HL-60/S4 treated with phorbol 12-myristate 13-acetate at 8.2 ng/mL for 4 days and 3 days (cell line): ENCODE measurements at regions not wholly inside any gene's neighbourhood (a gene's known extent, or its start where the extent isn't known, plus 50 kb on each side); places are given as distances from the start of the nearest gene placed in this dataset.
"Not testable (repeated sequence)": the region's sequence is repeated elsewhere in the genome, so short reads cannot be mapped to it uniquely, and the experiment has no call there.

Source experiments
- in situ Hi-C: fragments of 300-500 bp; cut with MboI; formaldehyde crosslinking; loops from 2 replicates; pipeline ENCODE4 v1.15.0; 2022; ENCODE audit warnings: low sequenced_read_pairs

- in situ Hi-C loops: not testable (repeated sequence)
These were observed 54.4 kb upstream of the MUCL1 start for GRCh38 chr12:54799966-54800365.

DNA sequence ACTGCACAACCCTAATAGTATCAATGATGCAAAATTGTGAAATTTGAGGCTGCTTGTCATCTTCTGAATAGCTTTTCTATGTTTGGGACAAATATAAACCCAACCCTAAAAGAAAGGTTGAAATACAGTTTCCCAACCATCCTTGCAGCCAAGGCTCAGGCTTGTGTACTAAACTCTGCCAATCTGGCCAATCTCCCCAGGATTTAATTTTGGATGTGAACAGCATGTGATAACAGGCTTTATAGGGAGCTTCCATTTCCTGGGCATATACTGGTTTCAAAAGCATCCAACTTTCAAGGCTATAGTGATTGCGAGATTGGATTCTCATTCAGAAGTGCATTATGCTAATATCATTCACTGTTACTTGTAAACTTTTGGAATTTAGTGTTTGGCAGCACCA lies 55.7 kb upstream of the MUCL1 start:
- in situ Hi-C loops: no loop called here

DNA sequence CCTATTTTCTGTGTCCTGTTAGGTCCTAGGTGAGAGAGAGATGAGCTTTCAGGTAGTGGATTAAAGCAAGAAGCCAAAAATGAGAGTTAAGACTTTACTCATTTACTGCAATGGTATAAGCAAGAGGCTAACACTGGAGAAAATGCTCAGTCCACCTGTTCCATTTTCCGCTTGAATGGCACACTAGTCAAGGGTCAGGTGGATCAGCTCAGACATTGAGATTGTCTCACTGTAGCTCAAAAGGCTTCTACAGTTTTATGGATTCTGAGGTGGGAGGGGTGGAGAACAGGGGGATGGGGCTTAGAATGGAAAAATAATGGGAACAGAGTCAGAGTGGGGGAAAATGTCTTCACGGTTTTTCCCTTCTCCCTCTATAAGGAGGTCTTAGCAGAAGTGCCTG lies 57.3 kb upstream of the MUCL1 start:
- in situ Hi-C loops: no loop called here

DNA sequence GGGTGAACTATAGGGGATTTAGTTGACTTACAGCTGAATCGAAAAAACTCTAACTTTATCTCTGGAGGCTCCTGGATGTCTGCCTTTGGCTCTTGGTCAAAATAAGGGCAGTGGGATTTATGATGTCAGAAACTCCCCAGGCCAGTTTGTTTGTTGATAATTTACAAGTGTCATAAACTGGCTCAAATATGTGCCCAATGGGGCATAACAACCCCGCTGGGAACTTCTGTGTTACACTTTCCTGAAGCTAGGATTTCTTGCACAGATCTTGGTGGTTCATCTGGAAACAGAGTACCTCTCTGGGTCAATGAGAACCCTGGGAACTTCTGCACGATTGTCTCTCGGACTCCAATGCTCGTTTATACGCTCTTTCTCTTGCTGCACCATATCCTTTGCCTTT lies 58.7 kb upstream of the MUCL1 start:
- in situ Hi-C loops: no loop called here

GRCh38 chr12:54786081-54786480 lies 68.2 kb upstream of the MUCL1 start:
- in situ Hi-C loops: no loop called here

GRCh38 chr12:54784115-54784514 lies 70.2 kb upstream of the MUCL1 start:
- in situ Hi-C loops: no loop called here

- in situ Hi-C loops: not testable (repeated sequence)
These were observed 77.3 kb upstream of the MUCL1 start for GRCh38 chr12:54777031-54777430.

DNA sequence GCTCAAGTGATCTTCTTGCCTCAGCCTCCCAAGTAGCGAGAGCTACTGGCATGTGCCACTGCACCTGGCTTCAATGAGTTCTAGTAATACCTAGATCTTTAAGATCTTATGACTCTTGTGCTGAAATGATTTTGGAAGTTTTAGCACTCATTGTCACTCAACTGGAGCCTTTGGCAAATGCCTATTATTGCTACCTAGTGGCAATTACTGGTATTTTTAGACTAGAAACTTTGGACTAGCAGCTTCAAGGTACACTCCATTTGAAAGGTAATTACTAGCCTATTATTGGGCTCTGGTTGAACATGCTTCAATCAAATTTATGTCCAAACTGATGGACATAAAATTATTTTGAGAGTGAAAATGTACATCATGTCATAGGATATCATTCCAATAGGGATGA lies 80.7 kb upstream of the MUCL1 start:
- in situ Hi-C loops: no loop called here

GRCh38 chr12:54765652-54766051 lies 88.7 kb upstream of the MUCL1 start:
- in situ Hi-C loops: no loop called here

DNA sequence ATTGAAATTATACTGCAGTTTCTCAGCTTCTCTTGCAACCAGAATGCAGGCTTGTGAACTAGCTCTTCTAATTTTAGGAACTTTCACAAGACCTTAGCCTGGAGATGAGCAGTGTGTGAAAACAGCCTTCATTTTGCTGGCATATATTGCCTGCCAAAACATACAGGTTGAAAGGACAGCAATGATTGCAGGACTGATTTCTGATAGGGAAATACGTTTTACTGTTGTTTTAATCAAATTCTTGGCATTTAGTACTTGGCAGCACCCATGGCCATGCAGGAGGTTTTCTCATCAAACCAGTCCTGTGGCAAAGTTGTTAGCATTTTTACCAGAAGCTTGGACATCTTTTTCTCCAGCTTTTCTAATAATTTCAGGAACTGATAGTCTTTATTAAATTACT lies 91.9 kb upstream of the MUCL1 start:
- in situ Hi-C loops: no loop called here

- in situ Hi-C loops: no loop called here
These were observed 94.6 kb upstream of the MUCL1 start for GRCh38 chr12:54759751-54760150.

GRCh38 chr12:54751493-54751892 lies 102.8 kb upstream of the MUCL1 start:
- in situ Hi-C loops: no loop called here

DNA sequence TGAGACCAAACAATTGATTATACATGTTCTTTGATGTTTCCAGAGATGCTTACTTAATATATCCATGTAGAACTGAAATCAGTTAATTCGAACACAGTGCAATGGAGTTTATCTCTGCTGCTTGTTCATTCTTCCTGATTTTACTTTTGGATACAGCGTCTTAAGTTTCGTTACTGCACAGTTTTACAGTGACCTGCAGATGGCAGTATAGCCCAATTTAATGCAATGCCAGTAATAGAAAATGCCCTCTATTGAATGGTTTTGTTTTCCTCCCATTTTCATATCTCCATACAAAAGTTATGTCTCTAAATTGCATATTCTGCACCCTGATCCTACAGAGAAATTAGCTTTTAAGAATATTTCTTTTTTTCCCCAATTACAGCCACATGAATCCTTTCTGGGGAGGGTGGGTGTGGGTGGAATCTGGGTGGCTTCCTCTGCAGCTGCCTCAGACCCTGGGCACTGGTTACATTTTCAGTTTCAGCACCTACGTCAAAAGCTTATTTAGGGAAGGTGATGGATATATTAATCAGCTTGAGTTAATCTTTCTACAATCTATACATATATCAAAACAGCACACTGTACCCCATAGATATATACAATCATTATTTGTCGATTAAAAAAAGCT lies 101.1 kb upstream of the DCD start:
- in situ Hi-C loops: loop anchor here (25.0 kb wide), 1 partner anchor 213 kb away; no protein-coding TSS in a partner anchor

DNA sequence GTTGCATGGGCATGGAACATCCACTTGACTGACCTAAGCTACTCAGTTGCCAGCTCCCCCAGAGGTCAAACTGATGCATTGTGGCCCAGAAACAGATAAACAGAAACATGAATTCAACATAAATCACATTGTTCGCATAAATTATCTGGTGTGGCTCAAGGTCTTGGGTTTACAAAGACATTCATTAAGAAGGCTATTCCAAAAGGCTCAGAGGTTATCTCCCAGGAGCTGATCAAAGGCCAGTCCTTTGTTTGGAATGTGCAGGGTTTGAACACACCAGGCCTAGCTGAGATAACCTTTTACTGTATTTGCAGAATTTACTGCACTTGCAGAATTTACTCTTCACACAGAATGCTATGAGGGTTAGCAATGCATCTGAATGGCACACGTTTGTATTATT lies 96.4 kb upstream of the DCD start:
- in situ Hi-C loops: loop anchor here (25.0 kb wide), 1 partner anchor 218 kb away; no protein-coding TSS in a partner anchor

- in situ Hi-C loops: loop anchor here (25.0 kb wide), 1 partner anchor 221 kb away; no protein-coding TSS in a partner anchor
These were observed 92.7 kb upstream of the DCD start for GRCh38 chr12:54740882-54741281.

DNA sequence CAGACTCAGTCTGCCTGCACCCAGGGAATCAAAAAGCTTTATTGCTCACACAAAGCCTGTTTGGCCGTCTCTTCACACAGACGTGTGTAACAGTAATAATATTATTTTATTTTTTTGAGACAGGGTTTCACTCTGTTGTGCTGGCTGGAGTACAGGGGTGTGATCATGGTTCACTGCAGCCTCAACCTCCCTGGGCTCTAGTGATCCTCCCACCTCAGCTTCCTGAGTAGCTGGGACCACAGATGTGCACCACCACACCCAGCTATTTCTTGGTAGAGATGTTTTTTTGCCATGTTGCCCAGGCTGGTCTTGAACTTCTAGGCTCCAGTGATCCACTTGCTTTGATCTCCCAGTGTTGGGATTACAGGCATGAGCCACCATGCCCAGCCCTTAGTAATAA lies 88.4 kb upstream of the DCD start:
- in situ Hi-C loops: loop anchor here (25.0 kb wide), 1 partner anchor 226 kb away; no protein-coding TSS in a partner anchor

GRCh38 chr12:54734196-54734950 lies 86.2 kb upstream of the DCD start:
- in situ Hi-C loops: loop anchor here (25.0 kb wide), 1 partner anchor 228 kb away; no protein-coding TSS in a partner anchor

- in situ Hi-C loops: loop anchor here (10.0 to 25.0 kb wide), 2 partner anchors 237 to 349 kb away; no protein-coding TSS in a partner anchor
These were observed 77.2 kb upstream of the DCD start for GRCh38 chr12:54725233-54725843.

DNA sequence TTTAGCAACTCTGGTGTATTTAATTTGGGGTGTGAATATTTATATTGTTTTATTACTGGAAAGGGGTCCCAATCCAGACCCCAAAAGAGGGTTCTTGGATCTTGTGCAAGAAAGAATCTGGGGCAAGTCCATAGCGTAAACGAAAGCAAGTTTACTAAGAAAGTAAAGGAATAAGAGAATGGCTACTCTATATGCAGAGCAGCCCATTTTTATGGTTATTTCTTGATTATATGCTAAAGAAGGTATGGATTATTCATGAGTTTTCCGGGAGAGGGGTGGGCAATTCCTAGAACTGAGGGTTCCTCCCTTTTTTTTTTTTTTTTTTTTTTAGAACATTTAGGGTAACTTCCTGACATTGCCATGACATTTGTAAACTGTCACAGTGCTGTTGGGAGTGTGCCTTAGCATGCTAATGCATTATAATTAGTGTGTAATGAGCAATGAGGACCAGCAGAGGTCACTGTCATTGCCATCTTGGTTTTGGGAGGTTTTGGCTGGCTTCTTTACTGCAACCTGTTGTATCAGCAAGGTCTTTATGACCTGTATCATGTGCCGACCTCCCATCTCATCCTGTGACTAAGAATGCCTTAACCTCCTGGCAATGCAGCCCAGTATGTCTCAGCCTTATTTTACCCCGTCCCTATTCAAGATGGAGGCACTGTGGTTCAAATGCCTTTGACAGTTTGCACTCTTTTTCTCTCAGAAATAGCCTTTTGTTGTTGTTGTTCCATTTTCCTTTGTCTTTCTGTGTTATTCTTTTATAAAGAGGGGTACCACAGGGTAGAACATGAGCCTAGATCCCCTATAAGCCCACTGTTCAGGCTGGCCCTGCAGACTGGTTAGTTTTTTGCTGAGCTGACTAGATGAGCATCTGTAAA lies 75.5 kb upstream of the DCD start:
- in situ Hi-C loops: loop anchor here (10.0 kb wide), 1 partner anchor 351 kb away; no protein-coding TSS in a partner anchor

DNA sequence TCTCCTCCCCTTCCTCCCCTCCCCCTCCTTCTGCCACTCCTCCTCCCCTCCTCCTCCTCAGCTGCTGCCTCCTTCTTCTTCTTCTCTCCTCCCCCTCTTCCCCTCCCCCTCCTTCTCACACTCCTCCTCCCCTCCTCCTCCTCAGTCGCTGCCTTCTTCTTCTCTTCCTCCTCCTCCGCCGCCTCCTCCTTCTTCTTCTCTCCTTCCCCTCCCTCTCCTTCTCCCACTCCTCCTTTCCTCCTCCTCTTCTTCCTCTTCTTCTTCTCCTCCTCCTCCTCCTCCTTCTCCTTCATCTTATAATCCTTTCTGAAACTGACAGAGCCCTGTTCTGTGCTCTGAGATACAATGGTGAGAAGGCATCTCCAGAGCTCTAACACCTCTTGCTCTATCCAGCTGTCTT lies 73.1 kb upstream of the DCD start:
- in situ Hi-C loops: loop anchor here (10.0 kb wide), 1 partner anchor 353 kb away; no protein-coding TSS in a partner anchor

- in situ Hi-C loops: loop anchor here (10.0 kb wide), 1 partner anchor 355 kb away; no protein-coding TSS in a partner anchor
These were observed 71.5 kb upstream of the DCD start for GRCh38 chr12:54719691-54720090.
